Endodermal cell (in vitro differentiated cells): ENCODE measurements at regions not wholly inside any gene's neighbourhood (a gene's known extent, or its start where the extent isn't known, plus 50 kb on each side); places are given as distances from the start of the nearest gene placed in this dataset.
"Not testable (repeated sequence)": the region's sequence is repeated elsewhere in the genome, so short reads cannot be mapped to it uniquely, and the experiment has no call there.

ENCODE experiments used
- DNase-seq: peaks from one replicate; pipeline ENCODE4 v3.0.0-alpha.2; 2017
- H3K27ac ChIP-seq: 2 replicates; pipeline ENCODE4 v1.5.1; 2013; ENCODE audit warnings: mild to moderate bottlenecking, low read depth, low read length, moderate library complexity
- H3K27me3 ChIP-seq: 2 replicates; pipeline ENCODE4 v1.6.1; 2013; ENCODE audit warnings: mild to moderate bottlenecking, low read length, moderate library complexity; ENCODE audit not compliant: insufficient read depth, control insufficient read depth, poor library complexity, severe bottlenecking
- H3K36me3 ChIP-seq: 2 replicates; pipeline ENCODE4 v1.7.0; 2013; ENCODE audit warnings: mild to moderate bottlenecking, low read length, moderate library complexity; ENCODE audit not compliant: control insufficient read depth, insufficient read depth
- H3K4me1 ChIP-seq: one replicate; pipeline ENCODE4 v1.7.0; 2013; ENCODE audit warnings: low read length; ENCODE audit not compliant: control insufficient read depth, insufficient read depth
- H3K4me3 ChIP-seq: 2 replicates; pipeline ENCODE4 v1.5.1; 2013; ENCODE audit warnings: mild to moderate bottlenecking, low read length, moderate library complexity
- H3K9ac ChIP-seq: 2 replicates; pipeline ENCODE4 v1.6.1; 2013; ENCODE audit warnings: mild to moderate bottlenecking, low read length, moderate library complexity; ENCODE audit not compliant: poor library complexity, severe bottlenecking; ENCODE audit errors: extremely low read depth
- H3K9me3 ChIP-seq: 2 replicates; pipeline ENCODE4 v1.6.1; 2013; ENCODE audit warnings: mild to moderate bottlenecking, low read length, moderate library complexity; ENCODE audit not compliant: control insufficient read depth
- H3K27ac Mint-ChIP-seq: 2 replicates; pipeline ENCODE4 v1.8.0; 2020; ENCODE audit warnings: mixed read lengths
- H3K27me3 Mint-ChIP-seq: 2 replicates; pipeline ENCODE4 v1.8.0; 2021; ENCODE audit warnings: mild to moderate bottlenecking, mixed read lengths; ENCODE audit not compliant: insufficient read depth
- H3K36me3 Mint-ChIP-seq: 2 replicates; pipeline ENCODE4 v1.8.0; 2020; ENCODE audit warnings: low read depth, mixed read lengths
- H3K4me1 Mint-ChIP-seq: 2 replicates; pipeline ENCODE4 v1.8.0; 2020; ENCODE audit warnings: mixed read lengths
- H3K4me3 Mint-ChIP-seq: 2 replicates; pipeline ENCODE4 v1.8.0; 2020; ENCODE audit warnings: mild to moderate bottlenecking, moderate library complexity, mixed read lengths
- H3K9me3 Mint-ChIP-seq: 2 replicates; pipeline ENCODE4 v1.8.0; 2020; ENCODE audit warnings: mild to moderate bottlenecking, mixed read lengths
- CTCF ChIP-seq: fragments of 200-600 bp; sonication (generic); conservative IDR thresholded peaks from 2 replicates; pipeline ENCODE4 v1.5.0; 2021; ENCODE audit warnings: antibody characterized with exemption, mild to moderate bottlenecking
- WGBS, 2 experiments: methylation state at CpG; one replicate each; pipeline versions ENCODE4 v1.1.5 to v1.1.7; 2013; ENCODE audit warnings: missing lambda C conversion rate in 2 of 2, mixed read lengths in 1 of 2; ENCODE audit not compliant: insufficient coverage in 1 of 2, insufficient read length in 1 of 2; 5-methylcytosine and 5-hydroxymethylcytosine counted together

GRCh38 chr6:74504941-74505340, 700.9 kb downstream of the COL12A1 start:
- Histone ChIP-seq H3K27ac (no peak overlapping the region), H3K36me3 (no peaks in the 10 kb centered on the region), H3K27me3 (no peaks in the 10 kb centered on the region), H3K9ac (no peak overlapping the region), H3K4me3 (no peak overlapping the region), H3K9me3 (peaks cover 16% of the 10 kb centered on the region), H3K4me1 (no peaks in the 10 kb centered on the region)
- DNase-seq: no peak
- 82% methylated on average over 3 of the region's 3 CpGs; no CpG with 5 or more reads in 1 of the 2 experiments for WGBS, 2 experiments
- Mint-ChIP-seq H3K27ac (no peak overlapping the region), H3K27me3 (no peaks in the 10 kb centered on the region), H3K9me3 (peaks cover 21% of the 10 kb centered on the region), H3K36me3 (no peaks in the 10 kb centered on the region), H3K4me1 (no peaks in the 10 kb centered on the region), H3K4me3 (no peak overlapping the region)
- no peak for TF ChIP-seq CTCF

GRCh38 chr6:74492587-74492986, 713.3 kb downstream of the COL12A1 start:
- Histone ChIP-seq H3K9ac (no peak overlapping the region), H3K27ac (no peak overlapping the region), H3K9me3 (no peaks in the 10 kb centered on the region), H3K27me3 (no peaks in the 10 kb centered on the region), H3K4me3 (no peak overlapping the region), H3K36me3 (no peaks in the 10 kb centered on the region), H3K4me1 (no peaks in the 10 kb centered on the region)
- H3K27ac Mint-ChIP-seq: peak overlapping the region; percentile 39
- no peaks in the 10 kb centered on the region for H3K36me3 Mint-ChIP-seq
- no peak overlapping the region for H3K4me3 Mint-ChIP-seq
- 43 to 75% methylated on average over 1 of the region's 1 CpG for WGBS, 2 experiments
- H3K4me1 Mint-ChIP-seq: no peaks in the 10 kb centered on the region
- no peak for TF ChIP-seq CTCF
- H3K27me3 Mint-ChIP-seq: peaks cover 2% of the 10 kb centered on the region
- DNase-seq: no peak
- H3K9me3 Mint-ChIP-seq: peaks cover 8% of the 10 kb centered on the region

- Histone ChIP-seq H3K27ac (no peak overlapping the region), H3K9ac (no peak overlapping the region), H3K4me1 (no peaks in the 10 kb centered on the region), H3K9me3 (no peaks in the 10 kb centered on the region), H3K27me3 (no peaks in the 10 kb centered on the region), H3K36me3 (no peaks in the 10 kb centered on the region), H3K4me3 (no peak overlapping the region)
- H3K4me3 Mint-ChIP-seq: no peak overlapping the region
- H3K4me1 Mint-ChIP-seq: no peaks in the 10 kb centered on the region
- H3K36me3 Mint-ChIP-seq: no peaks in the 10 kb centered on the region
- H3K27me3 Mint-ChIP-seq: peaks cover 2% of the 10 kb centered on the region
- TF ChIP-seq CTCF: no peak
- no peak for DNase-seq
- peaks cover 8% of the 10 kb centered on the region for H3K9me3 Mint-ChIP-seq
- H3K27ac Mint-ChIP-seq: no peak overlapping the region
- 83 to 88% methylated on average over 1 to 2 of the region's 2 CpGs for WGBS, 2 experiments
These were observed 713.9 kb downstream of the COL12A1 start for GRCh38 chr6:74491844-74492374.

GRCh38 chr6:74488726-74489125, 717.1 kb downstream of the COL12A1 start:
- not testable (repeated sequence) for H3K36me3 Mint-ChIP-seq, H3K9me3 ChIP-seq, H3K27ac ChIP-seq, H3K4me1 ChIP-seq, H3K27me3 ChIP-seq, H3K4me3 Mint-ChIP-seq, H3K4me1 Mint-ChIP-seq, DNase-seq, H3K27ac Mint-ChIP-seq, H3K27me3 Mint-ChIP-seq, H3K9ac ChIP-seq, H3K9me3 Mint-ChIP-seq, H3K36me3 ChIP-seq, H3K4me3 ChIP-seq
- WGBS, 2 experiments: 96% methylated on average over 6 of the region's 13 CpGs; no CpG with 5 or more reads in 1 of the 2 experiments
